Umbilical cord (tissue), 1 donor: ENCODE measurements at regions not wholly inside any gene's neighbourhood (a gene's known extent, or its start where the extent isn't known, plus 50 kb on each side); places are given as distances from the start of the nearest gene placed in this dataset.

ENCODE experiments used
- DNase-seq: peaks from one replicate; pipeline ENCODE4 v3.0.0-alpha.2; 2015; ENCODE audit warnings: low spot score

DNA sequence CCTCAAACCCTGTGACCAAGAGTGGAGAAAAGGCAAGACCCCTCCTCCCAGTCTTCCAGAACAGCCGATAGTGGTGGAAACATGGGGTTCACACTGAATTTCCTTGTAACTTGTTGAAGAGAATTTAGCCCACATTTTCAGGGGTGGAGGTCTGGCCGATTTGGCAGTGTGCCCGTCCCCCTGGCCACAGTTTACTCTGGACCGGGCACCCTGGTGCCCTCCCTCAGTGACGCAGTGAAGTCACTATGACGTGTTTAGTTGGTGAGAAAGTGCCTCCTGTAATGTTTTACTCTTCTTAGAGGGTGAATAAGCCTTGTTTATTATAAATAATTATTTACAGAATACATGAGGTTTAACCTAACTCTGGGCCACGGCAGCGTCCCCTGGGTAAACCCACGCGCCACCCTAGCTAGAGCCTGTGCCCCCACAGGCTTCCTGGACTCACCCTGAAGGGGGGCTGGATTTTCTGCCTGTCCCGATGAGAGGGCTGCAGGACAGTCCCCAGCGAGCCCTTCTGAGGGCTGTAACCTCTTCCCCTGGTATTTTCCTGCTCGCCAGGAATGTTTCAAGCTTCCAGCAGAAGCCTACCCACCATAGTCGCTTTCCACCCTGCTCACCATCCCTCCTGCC is 316.9 kb downstream of the SEC14L1 start:
- DNase-seq, result no peak

DNA sequence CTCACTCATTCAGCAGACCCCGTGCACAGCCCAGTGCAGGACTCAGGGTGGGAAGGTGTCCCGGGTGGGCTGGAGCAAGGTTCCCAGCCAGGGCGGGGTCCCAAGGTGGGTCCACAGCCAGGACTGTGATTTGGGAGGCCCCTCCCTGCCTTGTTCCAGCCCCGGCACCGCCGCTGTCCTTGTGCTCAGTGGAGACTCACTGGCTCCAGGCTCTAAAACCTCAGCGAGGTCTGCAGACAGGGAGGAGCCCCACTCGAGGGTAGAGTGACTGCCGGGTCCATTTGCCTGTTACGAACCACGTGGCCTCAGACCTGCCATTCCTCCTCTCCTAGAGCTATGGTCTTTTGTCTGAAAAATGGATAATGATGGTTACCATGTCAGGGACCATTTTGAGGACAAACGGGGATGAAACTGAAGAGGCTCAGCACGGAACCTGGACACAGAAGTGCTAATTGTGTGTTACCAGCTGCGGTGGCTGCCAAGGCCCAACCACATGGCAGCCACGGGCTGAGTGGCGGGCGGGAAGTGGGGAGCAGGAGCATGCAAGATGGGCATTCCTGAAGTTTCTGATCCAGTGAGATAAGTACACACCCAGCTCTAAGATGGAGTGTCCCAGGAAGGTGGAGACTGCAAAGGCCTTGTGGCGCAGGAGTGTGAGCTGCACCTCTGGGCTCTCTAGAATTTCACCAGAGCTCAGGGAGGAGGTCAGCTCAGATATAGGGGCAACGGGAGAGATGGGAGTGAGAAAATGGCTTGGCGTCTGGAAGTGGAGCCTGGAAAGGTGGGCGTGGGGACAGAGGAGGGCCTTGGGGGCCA is 317.6 kb downstream of the SEC14L1 start:
- no peak for DNase-seq

DNA sequence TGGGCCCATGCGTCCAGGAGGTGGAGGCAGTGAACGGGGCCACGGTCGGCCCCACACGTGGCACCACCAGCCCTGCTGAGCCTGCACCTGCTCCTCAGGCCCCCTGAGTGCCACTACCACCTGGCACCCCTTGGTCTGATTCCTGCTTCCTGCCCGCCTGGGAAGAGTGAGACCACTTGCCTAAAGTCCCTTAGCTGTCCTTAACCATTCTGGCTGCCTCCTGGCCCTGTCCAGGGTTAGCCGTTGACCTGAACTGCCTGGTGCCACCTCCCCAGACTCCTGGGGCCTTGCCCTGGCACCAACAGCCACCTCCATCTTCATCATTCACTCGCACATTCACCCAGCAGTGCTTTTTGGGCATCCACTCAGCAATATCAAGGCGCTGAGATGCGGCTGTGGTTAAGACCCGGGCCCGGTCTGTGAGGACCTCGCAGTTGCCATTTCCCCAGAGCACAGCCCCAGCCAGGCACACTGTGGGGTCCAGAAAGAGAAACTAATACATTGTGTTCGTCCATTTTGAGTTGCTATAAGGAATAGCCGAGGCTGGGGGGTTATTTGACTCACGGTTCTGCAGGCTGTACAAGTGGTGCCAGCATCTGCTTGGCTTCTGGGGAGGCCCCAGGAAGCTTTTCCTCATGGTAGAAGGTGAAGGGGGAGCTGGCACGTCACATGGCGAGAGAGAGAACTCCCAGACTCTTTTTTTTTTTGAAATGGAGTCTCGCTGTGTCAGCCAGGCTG is 318.4 kb downstream of the SEC14L1 start:
- DNase-seq, result no peak

DNA sequence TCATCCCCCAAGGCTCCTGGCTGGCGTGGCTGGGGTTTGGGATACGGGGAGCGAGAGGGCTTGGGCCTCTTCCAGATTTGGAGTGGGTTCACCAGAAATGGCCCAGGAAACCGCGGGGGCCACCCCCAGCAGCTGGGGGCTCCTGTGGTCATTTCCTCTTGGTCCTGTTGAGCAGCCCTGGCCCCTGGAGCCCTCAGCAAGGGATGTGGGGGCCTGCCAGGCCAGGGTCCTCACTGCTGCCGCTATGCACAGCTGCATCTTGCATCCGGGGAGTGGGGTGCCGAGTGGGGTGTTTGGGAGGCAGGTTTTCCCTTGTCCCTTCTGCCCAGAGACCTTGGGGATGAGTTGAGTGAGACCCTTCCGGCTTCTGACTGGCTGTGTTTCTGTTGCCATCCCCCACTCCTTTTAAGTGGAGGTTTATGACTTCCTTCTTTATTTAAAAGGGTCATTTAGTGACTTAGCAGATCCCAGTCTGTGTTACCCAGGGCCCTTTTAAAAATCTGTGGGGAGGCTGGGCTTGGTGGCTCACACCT is 319.8 kb downstream of the SEC14L1 start:
- DNase-seq, result no peak

DNA sequence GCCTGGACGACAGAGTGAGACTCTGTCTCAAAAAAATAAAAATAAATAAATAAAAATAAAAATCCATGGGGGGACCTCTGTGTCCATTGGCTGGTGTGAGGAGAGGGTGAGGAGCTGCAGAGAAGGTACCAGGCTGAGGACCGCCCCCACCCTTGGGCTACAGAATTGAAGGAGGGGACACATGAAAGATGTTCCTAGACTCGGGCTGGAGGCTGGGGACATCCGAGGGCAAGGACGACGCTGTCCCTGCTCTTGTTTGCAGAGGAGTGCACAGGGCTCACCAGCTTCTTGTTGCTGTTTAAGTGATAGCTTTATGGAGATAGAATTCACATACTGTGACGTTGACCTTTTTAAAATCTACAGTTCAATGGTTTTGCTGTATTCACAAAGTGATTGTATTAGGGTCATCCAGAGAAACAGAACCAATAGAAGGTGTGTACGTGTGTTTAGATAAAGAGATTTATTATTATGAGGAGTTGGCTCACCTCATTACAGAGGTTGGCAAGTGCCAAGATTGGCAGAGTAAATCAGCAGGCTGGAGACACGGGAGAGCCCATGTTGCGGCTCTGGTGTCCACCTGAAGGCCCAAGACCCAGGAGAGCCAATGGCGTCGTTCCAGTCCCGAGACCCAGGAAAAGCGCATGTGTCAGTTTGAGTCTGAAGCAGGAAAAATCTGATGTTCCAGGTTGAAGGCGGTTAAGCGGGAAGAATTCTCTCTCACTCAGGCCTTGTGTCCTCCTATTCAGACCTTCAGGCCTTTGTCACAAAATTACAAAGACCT is 320.7 kb downstream of the SEC14L1 start:
- no peak for DNase-seq

DNA sequence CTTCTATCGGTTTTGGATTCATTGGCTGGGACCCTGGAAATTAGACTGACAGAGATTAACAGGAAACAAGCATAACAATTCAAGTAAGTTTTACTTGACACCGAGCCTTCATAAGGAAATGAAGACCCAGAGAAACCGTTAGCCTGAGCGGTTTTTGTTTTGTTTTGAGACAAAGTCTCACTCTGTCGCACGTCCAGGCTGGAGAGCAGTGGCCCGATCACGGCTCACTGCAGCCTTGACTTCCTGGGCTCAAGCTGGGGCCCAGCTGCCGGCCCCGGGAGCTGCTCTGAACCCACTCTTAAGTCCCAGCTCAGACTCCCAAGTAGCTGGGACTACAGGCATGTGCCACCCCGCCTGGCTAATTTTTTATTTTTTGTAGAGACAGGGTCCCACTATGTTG is 321.3 kb downstream of the SEC14L1 start:
- no peak for DNase-seq

DNA sequence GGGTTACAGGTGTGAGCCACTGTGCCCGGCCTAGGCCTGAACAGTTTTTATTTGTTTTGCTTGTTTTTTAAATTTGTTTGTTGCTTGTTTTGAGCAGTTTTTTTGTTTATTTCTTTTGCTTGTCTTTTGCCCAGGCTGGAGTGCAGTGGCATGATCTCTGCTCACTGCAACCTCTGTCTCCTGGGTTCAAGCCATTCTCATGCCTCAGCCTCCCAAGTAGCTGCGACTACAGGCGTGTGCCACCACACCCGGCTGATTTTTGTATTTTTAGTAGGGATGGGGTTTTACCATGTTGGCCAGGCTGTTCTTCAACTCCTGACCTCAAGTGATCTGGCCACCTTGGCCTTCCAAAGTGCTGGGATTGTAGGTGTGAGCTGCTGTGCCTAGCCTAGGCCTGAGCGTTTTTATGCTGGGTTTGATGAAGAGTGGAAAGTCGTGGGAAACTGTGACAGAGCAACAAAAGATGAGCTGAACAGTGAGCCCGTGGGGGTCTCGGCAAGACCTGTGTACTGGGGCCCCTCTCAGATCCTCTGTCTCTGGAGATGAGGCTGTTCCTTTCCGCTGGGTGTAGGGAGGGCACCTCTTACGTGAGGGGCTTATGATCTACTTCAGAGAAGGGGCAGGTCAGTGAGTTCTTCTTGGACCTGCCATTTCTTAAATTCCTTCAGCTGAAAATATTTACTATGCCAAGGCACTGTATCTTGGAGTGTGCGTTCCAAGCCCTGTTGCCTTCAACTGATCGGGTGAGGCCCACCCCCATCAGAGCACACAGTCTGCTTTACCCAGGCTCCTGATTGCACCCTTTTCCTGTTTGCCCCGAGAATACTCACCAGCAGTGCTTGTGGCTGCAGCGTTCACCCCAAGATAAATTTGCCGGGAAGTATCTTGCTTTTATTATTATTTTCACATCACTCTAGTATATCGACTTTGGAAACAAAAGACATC is 322.1 kb downstream of the SEC14L1 start:
- DNase-seq, result no peak

DNA sequence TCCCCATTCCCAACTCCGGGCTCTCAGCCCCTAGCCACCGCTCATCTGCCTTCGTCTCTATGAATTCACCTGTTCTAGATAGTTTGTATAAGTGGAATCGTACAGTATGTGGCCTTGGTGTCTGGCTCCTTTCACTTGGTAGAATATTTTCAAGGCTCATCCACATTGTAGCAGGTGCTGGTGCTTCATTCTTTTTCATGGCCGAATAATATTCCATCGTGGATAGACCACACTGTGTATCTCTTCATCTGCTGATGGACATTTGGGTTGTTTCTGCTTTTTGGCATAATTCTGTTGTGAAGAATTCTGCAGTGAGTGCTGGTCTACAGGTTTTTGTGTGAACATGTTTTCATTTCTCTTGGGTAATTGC is 324.2 kb downstream of the SEC14L1 start:
- no peak for DNase-seq

DNA sequence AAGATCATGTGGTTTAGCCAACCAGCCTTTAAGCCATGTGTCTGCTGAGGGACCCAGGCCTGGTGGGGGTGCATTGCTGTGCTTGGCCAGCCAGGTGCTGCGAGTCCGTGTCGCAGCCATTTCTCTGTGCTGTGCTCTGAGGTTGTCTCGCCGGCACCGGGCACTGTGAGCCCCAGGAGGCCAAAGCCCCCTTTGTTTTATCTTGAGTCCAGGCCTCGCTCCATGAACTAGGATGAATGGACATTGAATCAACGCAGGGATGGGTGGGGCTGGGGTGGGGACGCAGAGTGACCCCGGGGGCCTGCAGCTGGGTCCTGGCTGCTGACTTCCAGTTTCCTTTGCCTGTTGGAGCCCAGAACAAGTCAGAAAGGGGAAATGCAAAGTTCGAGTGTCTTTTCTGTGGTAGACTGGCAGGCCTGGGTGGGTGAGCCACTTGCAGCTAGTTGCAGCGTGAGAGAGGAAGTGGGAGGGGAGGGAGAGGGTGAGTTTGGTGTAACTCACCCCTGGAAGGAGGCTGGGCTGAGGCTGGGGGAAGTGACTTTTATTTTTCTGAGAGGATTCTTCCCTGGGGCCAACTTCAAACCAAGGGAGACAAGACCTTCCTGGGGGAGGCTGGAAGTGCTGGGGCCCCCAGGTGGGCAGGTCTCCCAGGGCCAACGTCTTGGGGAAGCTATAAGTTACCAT is 324.7 kb downstream of the SEC14L1 start:
- DNase-seq, result peak; percentile 88

DNA sequence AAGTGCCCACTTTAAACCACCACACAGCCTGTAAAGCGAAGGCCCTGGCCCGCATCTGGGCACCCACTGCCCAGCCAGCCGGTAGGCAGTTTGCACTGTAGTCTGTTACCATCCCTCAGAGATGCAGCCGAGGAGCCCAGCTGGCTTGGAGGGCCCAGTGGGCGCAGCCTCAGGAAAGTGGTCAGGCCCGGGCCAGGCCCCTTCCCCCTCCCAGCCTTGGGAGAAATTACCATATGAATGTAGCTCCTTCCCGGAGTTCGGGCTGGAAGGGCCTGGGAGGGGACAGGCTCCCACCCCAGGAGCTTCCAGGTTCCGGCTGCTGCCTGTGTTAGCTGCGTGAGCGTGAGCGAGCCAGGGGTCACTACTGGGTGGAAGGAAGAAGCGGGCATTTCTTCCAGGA is 325.4 kb downstream of the SEC14L1 start:
- DNase-seq, result no peak

DNA sequence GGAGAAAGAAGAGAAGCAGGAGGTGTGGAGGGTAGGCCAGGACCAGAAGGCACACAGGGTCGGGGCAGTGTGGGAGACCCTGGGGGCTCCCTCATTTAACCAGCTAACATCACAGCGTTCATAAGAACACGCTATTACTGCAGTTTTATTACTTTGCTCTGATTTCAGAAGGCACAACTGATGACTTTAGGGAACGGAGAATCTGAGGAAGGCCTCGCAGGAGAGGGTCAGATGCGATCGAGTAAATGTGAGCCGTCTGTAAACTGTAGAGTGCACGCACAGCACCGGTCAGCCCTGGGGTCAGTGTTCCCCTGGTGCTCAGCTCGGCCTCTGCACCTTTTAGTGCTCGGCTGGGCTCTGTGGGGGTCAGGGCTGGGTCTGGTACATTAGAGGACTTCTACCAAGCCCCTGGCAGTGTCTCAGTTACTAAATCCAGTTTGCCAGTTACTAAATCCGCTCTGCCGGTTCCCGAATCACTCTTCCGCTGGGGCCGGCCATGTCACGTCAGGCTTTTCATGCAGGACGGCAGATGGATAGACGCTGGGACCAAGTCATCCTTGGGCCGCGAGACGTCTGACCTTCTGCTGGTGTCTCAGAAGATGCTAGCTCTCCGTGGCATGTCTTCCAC is 325.9 kb downstream of the SEC14L1 start:
- DNase-seq, result no peak

DNA sequence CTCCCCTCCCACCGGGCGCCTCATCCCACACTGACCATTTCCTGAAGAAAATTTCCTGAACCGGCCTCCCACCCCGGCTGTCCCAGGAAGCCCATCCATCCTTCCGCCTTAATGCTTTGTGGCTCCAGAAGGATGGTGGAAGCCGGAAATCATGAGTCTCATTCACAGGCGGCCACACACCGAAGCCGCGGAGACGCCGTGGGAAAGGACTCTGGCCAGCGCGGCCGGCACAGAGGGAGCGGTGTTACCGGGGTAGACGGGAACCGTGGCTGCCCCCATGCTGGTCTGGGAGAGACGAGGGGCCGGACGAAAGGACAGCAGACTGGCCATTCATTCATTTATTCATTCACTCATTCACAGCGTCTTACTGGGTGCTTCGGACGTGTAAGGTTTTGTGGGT is 326.8 kb downstream of the SEC14L1 start:
- DNase-seq, result no peak

DNA sequence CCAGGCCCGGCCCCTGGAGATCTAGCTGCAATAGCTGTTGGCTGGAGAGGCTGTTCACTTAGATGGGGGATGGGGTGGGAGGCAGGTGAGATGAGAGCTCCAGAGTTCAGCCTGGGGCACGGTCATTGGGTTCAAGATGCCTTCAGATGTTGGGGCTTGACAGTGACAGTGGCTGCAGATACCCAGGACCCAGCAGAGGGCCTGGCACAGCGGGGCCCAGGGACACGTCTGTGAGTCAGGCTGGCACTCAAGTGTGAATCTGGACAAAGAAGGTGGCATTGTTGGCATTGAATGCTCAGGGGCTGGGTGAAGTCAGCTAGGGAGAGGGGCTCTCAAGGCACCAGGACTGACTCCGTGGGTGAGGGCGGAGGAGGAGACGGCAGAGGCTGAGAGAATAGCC is 328.1 kb downstream of the SEC14L1 start:
- DNase-seq, result no peak

DNA sequence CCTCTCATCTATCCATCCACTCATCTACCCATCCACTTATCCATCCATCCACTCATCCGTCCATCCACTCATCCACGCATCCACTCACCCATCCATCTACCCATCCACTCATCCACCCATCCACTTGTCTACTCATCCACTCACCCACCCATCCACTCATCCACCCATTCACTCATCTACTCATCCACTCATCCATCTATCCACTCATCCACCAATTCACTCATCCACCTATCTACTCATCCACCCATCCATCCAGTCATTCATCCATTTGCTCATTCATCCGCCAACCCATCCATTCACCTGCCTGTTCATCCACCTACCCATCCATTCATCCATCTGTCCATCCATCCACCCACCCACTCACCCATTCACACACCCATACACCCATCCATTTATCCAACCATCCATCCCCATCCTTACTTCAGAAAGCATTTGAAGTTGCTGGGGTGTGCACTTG is 329.6 kb downstream of the SEC14L1 start:
- DNase-seq, result no peak

DNA sequence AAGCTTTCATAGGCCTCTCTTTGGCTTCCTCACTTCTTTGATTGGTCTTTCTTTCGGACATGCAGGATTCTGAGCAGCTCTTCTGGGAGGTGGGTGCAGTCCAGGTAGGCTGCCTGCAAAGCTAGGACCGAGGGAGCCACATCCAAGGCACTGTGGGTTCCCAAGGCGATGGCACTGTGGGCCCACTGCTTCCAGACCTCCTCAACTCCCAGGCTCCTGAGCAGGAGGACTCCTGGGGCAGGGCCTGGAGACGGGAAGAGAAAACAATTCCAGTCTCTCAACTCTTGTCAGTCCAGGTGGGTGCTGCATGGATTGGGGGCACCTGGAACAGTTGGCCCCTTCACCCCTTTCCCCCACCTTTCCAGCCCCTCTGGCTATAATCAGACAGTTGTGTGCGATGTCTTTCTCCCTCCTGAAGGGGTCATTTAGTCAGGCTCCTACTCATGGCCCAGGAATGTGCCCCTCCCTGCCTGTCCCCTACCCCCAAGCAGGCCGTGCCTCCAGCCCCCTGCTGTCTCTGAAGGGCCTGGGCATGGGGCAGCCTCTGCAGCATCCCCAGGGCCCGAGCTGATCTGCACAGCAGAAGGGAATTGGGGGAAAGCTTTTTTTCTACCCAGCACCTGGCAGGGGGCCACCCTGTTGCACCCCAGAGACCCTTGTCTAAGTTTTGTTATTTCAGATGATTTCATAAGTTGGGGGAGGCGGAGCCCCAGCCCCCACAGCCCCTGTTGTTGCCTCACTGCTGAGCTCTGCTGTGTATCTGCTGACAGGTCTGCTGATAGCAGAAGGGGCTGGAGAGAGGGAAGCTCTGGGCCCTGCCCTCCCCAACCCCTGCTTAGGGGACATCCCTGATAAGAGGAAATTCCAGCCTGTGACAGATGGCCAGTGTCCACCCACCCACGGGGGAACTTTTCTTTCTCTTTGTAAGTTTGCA is 330.3 kb downstream of the SEC14L1 start:
- peak; percentile 91 for DNase-seq

DNA sequence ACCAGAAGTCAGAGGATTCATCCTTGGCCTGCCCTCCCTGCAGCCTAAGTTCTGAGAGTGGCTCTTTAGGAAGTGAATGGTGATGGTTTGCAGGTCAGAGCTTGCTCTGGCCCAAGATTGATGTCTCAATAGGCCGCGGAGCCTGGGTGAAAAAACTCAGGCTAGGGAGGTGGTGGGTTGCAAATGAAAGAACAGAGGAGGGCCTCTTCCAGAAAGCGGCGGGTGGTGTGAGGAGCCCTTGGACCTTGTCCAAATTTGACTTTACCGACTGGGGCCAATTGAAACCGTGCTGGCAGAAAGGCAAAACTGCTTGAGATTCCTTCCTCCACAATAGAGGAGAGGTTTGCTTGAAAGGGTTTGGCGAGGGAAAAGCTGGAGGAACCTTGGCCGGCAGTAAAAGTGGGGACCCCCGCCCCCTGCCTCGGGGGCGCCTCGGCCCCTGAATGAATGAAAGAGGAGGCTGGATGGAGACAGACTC is 331.3 kb downstream of the SEC14L1 start:
- DNase-seq, result peak; percentile 96

DNA sequence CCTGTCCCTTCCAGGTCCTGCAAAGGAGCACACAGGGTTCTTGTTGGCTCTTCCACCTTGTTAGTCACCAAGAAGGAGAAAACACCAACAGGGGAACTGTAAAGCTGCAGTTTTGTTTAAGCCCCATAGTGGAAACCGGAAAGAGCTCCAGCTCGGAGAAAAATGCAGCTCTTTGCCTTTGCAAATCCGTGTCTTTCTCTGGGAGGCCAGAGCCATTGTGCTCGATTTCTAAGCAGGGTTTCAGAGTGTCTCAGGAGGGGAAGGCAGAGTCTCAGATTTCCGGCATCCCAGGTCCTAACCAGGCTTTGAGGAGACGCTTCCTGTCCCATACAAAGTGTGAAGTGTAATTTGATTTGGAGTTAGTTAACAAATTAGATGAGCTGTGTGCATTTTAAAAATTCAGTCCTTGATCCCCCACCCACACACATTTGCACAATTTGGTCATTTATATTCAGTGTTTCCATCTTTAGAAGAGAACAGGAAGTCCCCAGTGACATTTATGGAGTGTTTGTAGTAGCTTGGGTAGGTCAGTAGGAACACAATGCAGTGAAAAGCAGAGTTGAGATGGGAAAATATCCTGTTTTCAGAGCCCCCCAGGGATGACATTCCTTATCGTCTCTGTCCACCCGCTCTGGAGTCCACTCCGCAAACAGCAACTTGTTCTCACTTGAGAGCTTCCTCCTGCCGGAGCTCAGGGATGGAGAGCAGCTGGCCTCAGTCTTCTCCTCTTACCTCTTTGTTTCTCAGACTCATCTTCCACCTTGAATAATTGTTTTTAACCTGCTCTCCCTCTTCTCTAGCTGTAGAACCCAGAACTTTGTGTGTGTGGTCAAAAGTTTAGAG is 331.9 kb downstream of the SEC14L1 start:
- DNase-seq, result peak; percentile 70
